ENCODE measurements at regions not wholly inside any gene's neighbourhood (a gene's known extent, or its start where the extent isn't known, plus 50 kb on each side); places are given as distances from the start of the nearest gene placed in this dataset.
A peak's percentile ranks its signal among the peaks of the same experiment; 100 is the strongest.
"Not testable (repeated sequence)": the region's sequence is repeated elsewhere in the genome, so short reads cannot be mapped to it uniquely, and the experiment has no call there.

GRCh38 chr2:8134473-8134932 is 547.4 kb upstream of the ID2 start:
- no peak for DNase-seq

- peak in 1 of 2 donors; percentile 16 for DNase-seq
These were observed 546.7 kb upstream of the ID2 start for GRCh38 chr2:8134985-8135682.

- no peak for DNase-seq
These were observed 544.1 kb upstream of the ID2 start for GRCh38 chr2:8137801-8138200.

GRCh38 chr2:8138525-8138922 is 543.3 kb upstream of the ID2 start:
- DNase-seq = no peak

GRCh38 chr2:8138923-8139667 is 542.8 kb upstream of the ID2 start:
- no peak for DNase-seq

- DNase-seq = no peak
These were observed 542.1 kb upstream of the ID2 start for GRCh38 chr2:8139668-8140200.

GRCh38 chr2:8141079-8141707 is 540.7 kb upstream of the ID2 start:
- no peak for DNase-seq

GRCh38 chr2:8141780-8142179 is 540.1 kb upstream of the ID2 start:
- DNase-seq = no peak

- DNase-seq = no peak
These were observed 539.4 kb upstream of the ID2 start for GRCh38 chr2:8142461-8142860.

GRCh38 chr2:8144131-8144631 is 537.7 kb upstream of the ID2 start:
- DNase-seq = no peak

GRCh38 chr2:8144785-8145184 is 537.1 kb upstream of the ID2 start:
- DNase-seq = no peak

- not testable (repeated sequence) for DNase-seq
These were observed 536.5 kb upstream of the ID2 start for GRCh38 chr2:8145375-8145774.

GRCh38 chr2:8146132-8147005 is 535.5 kb upstream of the ID2 start:
- DNase-seq = no peak

- DNase-seq = no peak
These were observed 533.4 kb upstream of the ID2 start for GRCh38 chr2:8148260-8149006.

- no peak for DNase-seq
These were observed 532.9 kb upstream of the ID2 start for GRCh38 chr2:8149007-8149405.

GRCh38 chr2:8149985-8150539 is 531.8 kb upstream of the ID2 start:
- no peak for DNase-seq

GRCh38 chr2:8151888-8152287 is 530.0 kb upstream of the ID2 start:
- DNase-seq = no peak

GRCh38 chr2:8152392-8153257 is 529.2 kb upstream of the ID2 start:
- DNase-seq = peak in 1 of 2 donors; percentile 16

- no peak for DNase-seq
These were observed 528.6 kb upstream of the ID2 start for GRCh38 chr2:8153258-8153718.

- no peak for DNase-seq
These were observed 527.6 kb upstream of the ID2 start for GRCh38 chr2:8154270-8154669.
